ACHN (cell line): ENCODE measurements at regions not wholly inside any gene's neighbourhood (a gene's known extent, or its start where the extent isn't known, plus 50 kb on each side); places are given as distances from the start of the nearest gene placed in this dataset.
A peak's percentile ranks its signal among the peaks of the same experiment; 100 is the strongest.

Experiments used
- DNase-seq: peaks from one replicate; pipeline ENCODE4 v3.0.0-alpha.2; 2015
- in situ Hi-C: cut with HindIII; loops from 2 replicates; pipeline ENCODE4 v1.10.0; 2017; ENCODE audit warnings: low sequenced_read_pairs, low pct_ligation_motif_present, low pct_unique_long_range_greater_than_20kb

GRCh38 chr12:93275589-93275988, 102.1 kb upstream of the NUDT4 start:
- DNase-seq, result no peak
- in situ Hi-C loops, result no loop called here

GRCh38 chr12:93279565-93280412, 97.9 kb upstream of the NUDT4 start:
- no peak for DNase-seq
- in situ Hi-C loops, result no loop called here

- in situ Hi-C loops, result no loop called here
- no peak for DNase-seq
These were observed 90.6 kb upstream of the NUDT4 start for GRCh38 chr12:93287149-93287548.

- DNase-seq, result no peak
- in situ Hi-C loops, result no loop called here
These were observed 89.1 kb upstream of the NUDT4 start for GRCh38 chr12:93288626-93289025.

- in situ Hi-C loops, result no loop called here
- DNase-seq, result no peak
These were observed 87.3 kb upstream of the NUDT4 start for GRCh38 chr12:93290391-93290790.

GRCh38 chr12:93292213-93292612, 85.5 kb upstream of the NUDT4 start:
- no peak for DNase-seq
- in situ Hi-C loops, result no loop called here

GRCh38 chr12:93292731-93293566, 84.8 kb upstream of the NUDT4 start:
- no peak for DNase-seq
- in situ Hi-C loops, result no loop called here

GRCh38 chr12:93297032-93297431, 80.7 kb upstream of the NUDT4 start:
- no peak for DNase-seq
- in situ Hi-C loops, result no loop called here

- DNase-seq, result no peak
- in situ Hi-C loops, result no loop called here
These were observed 80.2 kb upstream of the NUDT4 start for GRCh38 chr12:93297536-93297935.

- in situ Hi-C loops, result no loop called here
- no peak for DNase-seq
These were observed 78.4 kb upstream of the NUDT4 start for GRCh38 chr12:93299262-93299846.

- in situ Hi-C loops, result no loop called here
- no peak for DNase-seq
These were observed 77.1 kb upstream of the NUDT4 start for GRCh38 chr12:93300611-93301021.

- DNase-seq, result peak; percentile 20
- in situ Hi-C loops, result no loop called here
These were observed 75.1 kb upstream of the NUDT4 start for GRCh38 chr12:93302331-93303229.

- no peak for DNase-seq
- in situ Hi-C loops, result no loop called here
These were observed 71.1 kb upstream of the NUDT4 start for GRCh38 chr12:93306636-93307035.

- DNase-seq, result no peak
- in situ Hi-C loops, result no loop called here
These were observed 69.4 kb upstream of the NUDT4 start for GRCh38 chr12:93308281-93308680.

- no peak for DNase-seq
- in situ Hi-C loops, result no loop called here
These were observed 65.9 kb upstream of the NUDT4 start for GRCh38 chr12:93311827-93312226.

GRCh38 chr12:93314177-93314497, 63.6 kb upstream of the NUDT4 start:
- in situ Hi-C loops, result no loop called here
- DNase-seq, result no peak

GRCh38 chr12:93315385-93315906, 62.3 kb upstream of the NUDT4 start:
- in situ Hi-C loops, result no loop called here
- no peak for DNase-seq

GRCh38 chr12:93315907-93316622, 61.7 kb upstream of the NUDT4 start:
- in situ Hi-C loops, result no loop called here
- DNase-seq, result no peak
